ENCODE measurements at regions not wholly inside any gene's neighbourhood (a gene's known extent, or its start where the extent isn't known, plus 50 kb on each side); places are given as distances from the start of the nearest gene placed in this dataset.

DNA sequence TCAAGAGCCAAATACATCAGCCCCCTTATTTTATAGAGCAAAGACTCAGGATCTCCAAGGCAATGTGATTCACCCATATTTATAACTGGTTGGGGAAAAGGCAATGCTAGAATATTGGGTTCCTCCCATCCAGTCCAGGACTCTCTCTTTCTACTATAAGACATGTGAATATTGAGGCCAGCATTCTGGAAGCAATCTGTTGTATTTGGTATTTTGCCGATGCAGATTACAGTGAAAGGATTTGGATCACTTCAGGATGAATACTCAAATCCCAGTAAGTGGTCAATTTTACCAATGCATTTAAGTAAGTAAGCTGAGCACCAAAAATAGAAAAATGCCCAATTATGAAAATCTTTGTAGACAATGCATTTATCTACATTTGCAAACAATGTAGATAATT is 1834.7 kb upstream of the PIK3C3 start:
- TF ChIP-seq, protein P1, sequence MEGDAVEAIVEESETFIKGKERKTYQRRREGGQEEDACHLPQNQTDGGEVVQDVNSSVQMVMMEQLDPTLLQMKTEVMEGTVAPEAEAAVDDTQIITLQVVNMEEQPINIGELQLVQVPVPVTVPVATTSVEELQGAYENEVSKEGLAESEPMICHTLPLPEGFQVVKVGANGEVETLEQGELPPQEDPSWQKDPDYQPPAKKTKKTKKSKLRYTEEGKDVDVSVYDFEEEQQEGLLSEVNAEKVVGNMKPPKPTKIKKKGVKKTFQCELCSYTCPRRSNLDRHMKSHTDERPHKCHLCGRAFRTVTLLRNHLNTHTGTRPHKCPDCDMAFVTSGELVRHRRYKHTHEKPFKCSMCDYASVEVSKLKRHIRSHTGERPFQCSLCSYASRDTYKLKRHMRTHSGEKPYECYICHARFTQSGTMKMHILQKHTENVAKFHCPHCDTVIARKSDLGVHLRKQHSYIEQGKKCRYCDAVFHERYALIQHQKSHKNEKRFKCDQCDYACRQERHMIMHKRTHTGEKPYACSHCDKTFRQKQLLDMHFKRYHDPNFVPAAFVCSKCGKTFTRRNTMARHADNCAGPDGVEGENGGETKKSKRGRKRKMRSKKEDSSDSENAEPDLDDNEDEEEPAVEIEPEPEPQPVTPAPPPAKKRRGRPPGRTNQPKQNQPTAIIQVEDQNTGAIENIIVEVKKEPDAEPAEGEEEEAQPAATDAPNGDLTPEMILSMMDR (conservative IDR thresholded peaks at IDR 0.05; ENCODE audit: low read length), result no peak
- TF ChIP-seq EZH2phosphoT487 (IDR thresholded peaks at IDR 0.05; ENCODE audit: borderline replicate concordance, low read depth, low read length), result no peak
